ENCODE measurements at regions not wholly inside any gene's neighbourhood (a gene's known extent, or its start where the extent isn't known, plus 50 kb on each side); places are given as distances from the start of the nearest gene placed in this dataset.

- H3K27me3 ChIP-seq (ENCODE audit: control insufficient read depth, insufficient read depth, low read length), result peaks cover 11% of the 10 kb centered on the region
- DNase-seq, result no peak
- 76% methylated on average over 24 of the region's 28 CpGs for WGBS (ENCODE audit: insufficient coverage)
Measured at GRCh38 chr12:132439333-132439904, 50.5 kb upstream of the FBRSL1 start.

GRCh38 chr12:132438726-132439125 is 51.2 kb upstream of the FBRSL1 start:
- Histone ChIP-seq H3K9me3 (replicated peaks; ENCODE audit: control insufficient read depth, low read depth, low read length) (peaks cover 12% of the 10 kb centered on the region), H3K27me3 (ENCODE audit: control insufficient read depth, insufficient read depth, low read length) (peaks cover 12% of the 10 kb centered on the region), H3K4me1 (ENCODE audit: control insufficient read depth, insufficient read depth, low read length) (peaks cover 37% of the 10 kb centered on the region), H3K27ac (ENCODE audit: low read length) (no peak overlapping the region), H3K4me3 (ENCODE audit: low read length) (no peak overlapping the region), H3K36me3 (ENCODE audit: control insufficient read depth, insufficient read depth, low read length) (no peaks in the 10 kb centered on the region)
- 92% methylated on average over 28 of the region's 28 CpGs for WGBS (ENCODE audit: insufficient coverage)
- no peak for DNase-seq

More at GRCh38 chr12:132439333-132439904, 50.5 kb upstream of the FBRSL1 start:
- H3K27ac ChIP-seq (ENCODE audit: low read length), result no peak overlapping the region
- peaks cover 12% of the 10 kb centered on the region for H3K9me3 ChIP-seq (replicated peaks; ENCODE audit: control insufficient read depth, low read depth, low read length)
- no peak overlapping the region for H3K4me3 ChIP-seq (ENCODE audit: low read length)
- peaks cover 33% of the 10 kb centered on the region for H3K4me1 ChIP-seq (ENCODE audit: control insufficient read depth, insufficient read depth, low read length)
- no peaks in the 10 kb centered on the region for H3K36me3 ChIP-seq (ENCODE audit: control insufficient read depth, insufficient read depth, low read length)

GRCh38 chr12:132437943-132438700 is 51.8 kb upstream of the FBRSL1 start:
- peak; percentile 93 for DNase-seq

GRCh38 chr12:132437252-132437932 is 52.6 kb upstream of the FBRSL1 start:
- H3K4me1 ChIP-seq (ENCODE audit: control insufficient read depth, insufficient read depth, low read length), result peaks cover 50% of the 10 kb centered on the region
- H3K9me3 ChIP-seq (replicated peaks; ENCODE audit: control insufficient read depth, low read depth, low read length), result peaks cover 12% of the 10 kb centered on the region
- 16% methylated on average over 10 of the region's 15 CpGs for WGBS (ENCODE audit: insufficient coverage)
- peak; percentile 65 for DNase-seq
- no peaks in the 10 kb centered on the region for H3K36me3 ChIP-seq (ENCODE audit: control insufficient read depth, insufficient read depth, low read length)
- H3K27ac ChIP-seq (ENCODE audit: low read length), result peak overlapping the region; percentile 90
- H3K27me3 ChIP-seq (ENCODE audit: control insufficient read depth, insufficient read depth, low read length), result peaks cover 14% of the 10 kb centered on the region
- H3K4me3 ChIP-seq (ENCODE audit: low read length), result no peak overlapping the region

More at GRCh38 chr12:132437943-132438700, 51.8 kb upstream of the FBRSL1 start:
- peak overlapping the region; percentile 90 for H3K27ac ChIP-seq (ENCODE audit: low read length)
- H3K4me3 ChIP-seq (ENCODE audit: low read length), result no peak overlapping the region
- H3K27me3 ChIP-seq (ENCODE audit: control insufficient read depth, insufficient read depth, low read length), result peaks cover 14% of the 10 kb centered on the region
- peaks cover 12% of the 10 kb centered on the region for H3K9me3 ChIP-seq (replicated peaks; ENCODE audit: control insufficient read depth, low read depth, low read length)
- WGBS (ENCODE audit: insufficient coverage), result 27% methylated on average over 21 of the region's 30 CpGs
- peaks cover 43% of the 10 kb centered on the region for H3K4me1 ChIP-seq (ENCODE audit: control insufficient read depth, insufficient read depth, low read length)
- no peaks in the 10 kb centered on the region for H3K36me3 ChIP-seq (ENCODE audit: control insufficient read depth, insufficient read depth, low read length)

GRCh38 chr12:132436791-132437251 is 53.1 kb upstream of the FBRSL1 start:
- peaks cover 14% of the 10 kb centered on the region for H3K27me3 ChIP-seq (ENCODE audit: control insufficient read depth, insufficient read depth, low read length)
- H3K4me3 ChIP-seq (ENCODE audit: low read length), result no peak overlapping the region
- 81% methylated on average over 6 of the region's 17 CpGs for WGBS (ENCODE audit: insufficient coverage)
- H3K27ac ChIP-seq (ENCODE audit: low read length), result peak overlapping the region; percentile 37
- peaks cover 12% of the 10 kb centered on the region for H3K9me3 ChIP-seq (replicated peaks; ENCODE audit: control insufficient read depth, low read depth, low read length)
- H3K36me3 ChIP-seq (ENCODE audit: control insufficient read depth, insufficient read depth, low read length), result no peaks in the 10 kb centered on the region
- no peak for DNase-seq
- peaks cover 53% of the 10 kb centered on the region for H3K4me1 ChIP-seq (ENCODE audit: control insufficient read depth, insufficient read depth, low read length)

- no peak for DNase-seq
- Histone ChIP-seq H3K4me3 (ENCODE audit: low read length) (no peak overlapping the region), H3K27me3 (ENCODE audit: control insufficient read depth, insufficient read depth, low read length) (peaks cover 8% of the 10 kb centered on the region), H3K9me3 (replicated peaks; ENCODE audit: control insufficient read depth, low read depth, low read length) (peaks cover 12% of the 10 kb centered on the region), H3K27ac (ENCODE audit: low read length) (no peak overlapping the region), H3K4me1 (ENCODE audit: control insufficient read depth, insufficient read depth, low read length) (peaks cover 56% of the 10 kb centered on the region), H3K36me3 (ENCODE audit: control insufficient read depth, insufficient read depth, low read length) (no peaks in the 10 kb centered on the region)
- 92% methylated on average over 32 of the region's 39 CpGs for WGBS (ENCODE audit: insufficient coverage)
Measured at GRCh38 chr12:132435486-132436187, 54.3 kb upstream of the FBRSL1 start.

- 82% methylated on average over 34 of the region's 35 CpGs for WGBS (ENCODE audit: insufficient coverage)
- H3K4me3 ChIP-seq (ENCODE audit: low read length), result no peak overlapping the region
- H3K4me1 ChIP-seq (ENCODE audit: control insufficient read depth, insufficient read depth, low read length), result peaks cover 74% of the 10 kb centered on the region
- H3K36me3 ChIP-seq (ENCODE audit: control insufficient read depth, insufficient read depth, low read length), result no peaks in the 10 kb centered on the region
- no peak for DNase-seq
- peaks cover 12% of the 10 kb centered on the region for H3K9me3 ChIP-seq (replicated peaks; ENCODE audit: control insufficient read depth, low read depth, low read length)
- H3K27ac ChIP-seq (ENCODE audit: low read length), result no peak overlapping the region
- H3K27me3 ChIP-seq (ENCODE audit: control insufficient read depth, insufficient read depth, low read length), result peaks cover 8% of the 10 kb centered on the region
Measured at GRCh38 chr12:132433641-132434395, 56.1 kb upstream of the FBRSL1 start.

GRCh38 chr12:132432721-132433577 is 57.0 kb upstream of the FBRSL1 start:
- Histone ChIP-seq H3K36me3 (ENCODE audit: control insufficient read depth, insufficient read depth, low read length) (no peaks in the 10 kb centered on the region), H3K4me1 (ENCODE audit: control insufficient read depth, insufficient read depth, low read length) (peaks cover 75% of the 10 kb centered on the region), H3K27me3 (ENCODE audit: control insufficient read depth, insufficient read depth, low read length) (peaks cover 8% of the 10 kb centered on the region), H3K4me3 (ENCODE audit: low read length) (no peak overlapping the region), H3K9me3 (replicated peaks; ENCODE audit: control insufficient read depth, low read depth, low read length) (peaks cover 12% of the 10 kb centered on the region), H3K27ac (ENCODE audit: low read length) (peak overlapping the region; percentile 75)
- DNase-seq, result peak; percentile 97
- 32% methylated on average over 38 of the region's 41 CpGs for WGBS (ENCODE audit: insufficient coverage)
